ENCODE measurements at regions not wholly inside any gene's neighbourhood (a gene's known extent, or its start where the extent isn't known, plus 50 kb on each side); places are given as distances from the start of the nearest gene placed in this dataset.

DNA sequence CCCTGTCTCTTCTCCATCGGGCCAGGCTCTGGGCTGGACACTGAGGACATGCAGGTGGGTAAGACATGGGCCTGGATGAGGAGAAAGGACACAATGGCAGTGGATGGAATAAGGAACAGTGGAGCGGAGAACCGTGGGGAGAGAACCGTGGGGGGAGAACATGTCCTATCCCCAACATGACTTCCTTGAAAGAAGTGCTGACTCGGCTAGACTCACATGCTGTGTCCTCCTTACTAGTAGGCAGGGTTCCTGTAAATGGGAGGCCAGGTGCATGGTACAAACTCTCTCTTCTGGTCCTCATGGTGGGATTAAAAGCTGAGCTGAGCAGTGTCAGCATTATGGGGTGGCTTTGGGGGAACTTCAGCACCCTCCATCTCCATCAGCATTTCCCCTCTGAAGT is 137.4 kb upstream of the CSF3R start:
- Histone ChIP-seq H3K4me1 (ENCODE audit: insufficient read depth, low read length) (no peaks in the 10 kb centered on the region), H3K27ac (ENCODE audit: low read depth in 1 of 2, low read length in 2 of 2) (no peak overlapping the region), H3K9me3 (ENCODE audit: control insufficient read depth in 1 of 2, insufficient read depth in 1 of 2, low read length in 2 of 2) (no peaks in the 10 kb centered on the region), H3K36me3 (ENCODE audit: insufficient read depth, low read length) (no peaks in the 10 kb centered on the region), H3K27me3 (ENCODE audit: control insufficient read depth in 1 of 2, insufficient read depth in 2 of 2, low read length in 2 of 2) (no peaks in the 10 kb centered on the region), H3K4me3 (ENCODE audit: low read length) (no peak overlapping the region)
- DNase-seq (no peak), ATAC-seq (ENCODE audit: poor library complexity) (no peak)
- Mint-ChIP-seq H3K9me3 (no peaks in the 10 kb centered on the region), H3K27me3 (peaks cover 10% of the 10 kb centered on the region), H3K27ac (no peak overlapping the region), H3K4me1 (ENCODE audit: low read depth) (peaks cover 11% of the 10 kb centered on the region), H3K4me3 (no peak overlapping the region), H3K36me3 (ENCODE audit: low read depth) (no peaks in the 10 kb centered on the region)
- intact Hi-C loops (cut with DNase I, micrococcal nuclease) = no loop called here
- ChIA-PET CTCF (no interaction called here), POLR2A (no interaction called here)
- TF ChIP-seq, protein P1, sequence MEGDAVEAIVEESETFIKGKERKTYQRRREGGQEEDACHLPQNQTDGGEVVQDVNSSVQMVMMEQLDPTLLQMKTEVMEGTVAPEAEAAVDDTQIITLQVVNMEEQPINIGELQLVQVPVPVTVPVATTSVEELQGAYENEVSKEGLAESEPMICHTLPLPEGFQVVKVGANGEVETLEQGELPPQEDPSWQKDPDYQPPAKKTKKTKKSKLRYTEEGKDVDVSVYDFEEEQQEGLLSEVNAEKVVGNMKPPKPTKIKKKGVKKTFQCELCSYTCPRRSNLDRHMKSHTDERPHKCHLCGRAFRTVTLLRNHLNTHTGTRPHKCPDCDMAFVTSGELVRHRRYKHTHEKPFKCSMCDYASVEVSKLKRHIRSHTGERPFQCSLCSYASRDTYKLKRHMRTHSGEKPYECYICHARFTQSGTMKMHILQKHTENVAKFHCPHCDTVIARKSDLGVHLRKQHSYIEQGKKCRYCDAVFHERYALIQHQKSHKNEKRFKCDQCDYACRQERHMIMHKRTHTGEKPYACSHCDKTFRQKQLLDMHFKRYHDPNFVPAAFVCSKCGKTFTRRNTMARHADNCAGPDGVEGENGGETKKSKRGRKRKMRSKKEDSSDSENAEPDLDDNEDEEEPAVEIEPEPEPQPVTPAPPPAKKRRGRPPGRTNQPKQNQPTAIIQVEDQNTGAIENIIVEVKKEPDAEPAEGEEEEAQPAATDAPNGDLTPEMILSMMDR (IDR thresholded peaks at IDR 0.05) = no peak

DNA sequence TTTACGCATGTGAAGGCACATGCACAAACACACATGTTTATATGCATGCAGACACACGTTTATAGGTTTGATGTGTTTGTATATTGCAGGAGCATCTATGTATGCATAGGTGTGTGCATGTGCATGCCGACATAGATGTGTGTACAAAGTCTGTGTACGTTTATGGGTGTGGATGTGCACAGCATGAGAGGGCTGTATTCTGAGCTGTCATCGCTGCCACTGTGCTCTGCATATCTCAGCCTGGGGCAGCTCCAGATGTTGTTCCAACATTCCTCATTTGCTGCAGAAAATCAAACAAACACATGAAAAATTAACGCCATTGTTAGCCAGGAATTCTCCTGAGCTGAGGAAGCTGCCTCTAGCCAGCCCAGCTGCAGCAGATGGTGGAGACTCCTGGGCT is 132.3 kb upstream of the CSF3R start:
- H3K9me3 ChIP-seq (ENCODE audit: control insufficient read depth in 1 of 2, insufficient read depth in 1 of 2, low read length in 2 of 2) = no peaks in the 10 kb centered on the region
- no peaks in the 10 kb centered on the region for H3K27me3 Mint-ChIP-seq
- no peak overlapping the region for H3K4me3 Mint-ChIP-seq
- DNase-seq (no peak), ATAC-seq (ENCODE audit: poor library complexity) (no peak)
- no peaks in the 10 kb centered on the region for H3K27me3 ChIP-seq (ENCODE audit: control insufficient read depth in 1 of 2, insufficient read depth in 2 of 2, low read length in 2 of 2)
- CTCF ChIA-PET = no interaction called here
- no peaks in the 10 kb centered on the region for H3K36me3 Mint-ChIP-seq (ENCODE audit: low read depth)
- no peaks in the 10 kb centered on the region for H3K4me1 ChIP-seq (ENCODE audit: insufficient read depth, low read length)
- intact Hi-C loops (cut with DNase I, micrococcal nuclease) = no loop called here
- H3K4me1 Mint-ChIP-seq (ENCODE audit: low read depth) = no peaks in the 10 kb centered on the region
- TF ChIP-seq, protein P1 (IDR thresholded peaks at IDR 0.05) = no peak
- H3K27ac ChIP-seq (ENCODE audit: low read depth in 1 of 2, low read length in 2 of 2) = no peak overlapping the region
- H3K27ac Mint-ChIP-seq = no peak overlapping the region
- H3K36me3 ChIP-seq (ENCODE audit: insufficient read depth, low read length) = no peaks in the 10 kb centered on the region
- H3K4me3 ChIP-seq (ENCODE audit: low read length) = no peak overlapping the region
- H3K9me3 Mint-ChIP-seq = no peaks in the 10 kb centered on the region
- POLR2A ChIA-PET = no interaction called here

DNA sequence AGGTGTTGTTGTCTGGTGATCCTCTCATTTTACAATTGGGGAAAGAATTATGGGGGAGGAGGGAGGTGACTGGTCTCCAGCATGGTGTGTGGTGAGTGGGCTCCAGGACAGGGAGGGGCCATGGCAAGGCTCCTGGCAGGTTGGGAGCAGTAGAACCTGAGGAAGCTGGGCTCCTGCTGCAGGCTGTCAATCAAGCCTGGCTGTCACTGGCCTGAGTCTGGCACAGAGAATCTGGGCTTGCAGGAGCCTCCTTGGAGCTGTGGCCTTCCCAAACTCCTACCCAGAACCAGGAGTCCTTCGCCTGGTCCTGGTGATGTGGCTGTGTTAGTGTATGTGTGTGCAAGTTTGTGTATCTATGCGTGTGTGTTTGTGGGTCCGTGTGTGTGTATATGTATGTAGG is 131.9 kb upstream of the CSF3R start:
- Histone ChIP-seq H3K4me3 (ENCODE audit: low read length) (no peak overlapping the region), H3K9me3 (ENCODE audit: control insufficient read depth in 1 of 2, insufficient read depth in 1 of 2, low read length in 2 of 2) (no peaks in the 10 kb centered on the region), H3K27me3 (ENCODE audit: control insufficient read depth in 1 of 2, insufficient read depth in 2 of 2, low read length in 2 of 2) (no peaks in the 10 kb centered on the region), H3K4me1 (ENCODE audit: insufficient read depth, low read length) (no peaks in the 10 kb centered on the region), H3K27ac (ENCODE audit: low read depth in 1 of 2, low read length in 2 of 2) (no peak overlapping the region), H3K36me3 (ENCODE audit: insufficient read depth, low read length) (no peaks in the 10 kb centered on the region)
- DNase-seq (no peak), ATAC-seq (ENCODE audit: poor library complexity) (no peak)
- no peaks in the 10 kb centered on the region for H3K36me3 Mint-ChIP-seq (ENCODE audit: low read depth)
- no peaks in the 10 kb centered on the region for H3K4me1 Mint-ChIP-seq (ENCODE audit: low read depth)
- no peak overlapping the region for H3K4me3 Mint-ChIP-seq
- ChIA-PET CTCF (no interaction called here), POLR2A (no interaction called here)
- intact Hi-C loops (cut with DNase I, micrococcal nuclease) = no loop called here
- TF ChIP-seq, protein P1 (IDR thresholded peaks at IDR 0.05) = no peak
- no peak overlapping the region for H3K27ac Mint-ChIP-seq
- H3K9me3 Mint-ChIP-seq = no peaks in the 10 kb centered on the region
- no peaks in the 10 kb centered on the region for H3K27me3 Mint-ChIP-seq

Measured in CD4-positive, alpha-beta T cell (primary cell).